Ureter (tissue), 1 donor: ENCODE measurements at regions not wholly inside any gene's neighbourhood (a gene's known extent, or its start where the extent isn't known, plus 50 kb on each side); places are given as distances from the start of the nearest gene placed in this dataset.

ENCODE experiments used
- DNase-seq: peaks from one replicate; pipeline ENCODE4 v3.0.0-alpha.2; 2020; ENCODE audit warnings: low spot score
- donor health status: DM: yes; HTN: yes; CAD: no.

GRCh38 chr18:26741758-26742157 is 123.7 kb downstream of the AQP4 start:
- no peak for DNase-seq

- DNase-seq = no peak
Observed at GRCh38 chr18:26741048-26741447, 124.5 kb downstream of the AQP4 start.

GRCh38 chr18:26740396-26740795 is 125.1 kb downstream of the AQP4 start:
- no peak for DNase-seq

- no peak for DNase-seq
Observed at GRCh38 chr18:26738706-26739105, 126.8 kb downstream of the AQP4 start.

GRCh38 chr18:26736301-26736700 is 129.2 kb downstream of the AQP4 start:
- no peak for DNase-seq

GRCh38 chr18:26734760-26735159 is 130.7 kb downstream of the AQP4 start:
- no peak for DNase-seq

- no peak for DNase-seq
Observed at GRCh38 chr18:26729449-26729848, 136.1 kb downstream of the AQP4 start.

GRCh38 chr18:26729008-26729407 is 136.5 kb downstream of the AQP4 start:
- no peak for DNase-seq

- DNase-seq = no peak
Observed at GRCh38 chr18:26723981-26724380, 141.5 kb downstream of the AQP4 start.

GRCh38 chr18:26722565-26722931 is 143.0 kb downstream of the AQP4 start:
- no peak for DNase-seq

- DNase-seq = no peak
Observed at GRCh38 chr18:26721854-26722564, 143.5 kb downstream of the AQP4 start.

- no peak for DNase-seq
Observed at GRCh38 chr18:26719896-26720295, 145.6 kb downstream of the AQP4 start.

- DNase-seq = no peak
Observed at GRCh38 chr18:26717123-26717719, 148.3 kb downstream of the AQP4 start.

- no peak for DNase-seq
Observed at GRCh38 chr18:26714739-26715138, 150.8 kb downstream of the AQP4 start.

GRCh38 chr18:26711756-26712155 is 153.8 kb downstream of the AQP4 start:
- no peak for DNase-seq

- DNase-seq = no peak
Observed at GRCh38 chr18:26710470-26711096, 154.9 kb downstream of the AQP4 start.

GRCh38 chr18:26709897-26710296 is 155.6 kb downstream of the AQP4 start:
- DNase-seq = no peak

- DNase-seq = no peak
Observed at GRCh38 chr18:26708806-26709716, 156.4 kb downstream of the AQP4 start.

- no peak for DNase-seq
Observed at GRCh38 chr18:26706911-26707351, 158.6 kb downstream of the AQP4 start.

- DNase-seq = no peak
Observed at GRCh38 chr18:26705757-26706156, 157.4 kb upstream of the KCTD1 start.

GRCh38 chr18:26703170-26703930 is 155.0 kb upstream of the KCTD1 start:
- DNase-seq = no peak
